HepG2 (cell line): ENCODE measurements at regions not wholly inside any gene's neighbourhood (a gene's known extent, or its start where the extent isn't known, plus 50 kb on each side); places are given as distances from the start of the nearest gene placed in this dataset.

Experiments used
- ATAC-seq: fragments of 200-7000 bp; cut with Tn5 transposase; 3 replicates; pipeline ENCODE4 v1.9.1; 2020; ENCODE audit warnings: mild to moderate bottlenecking, moderate library complexity
- BruUV-seq: library from RNA; stranded (reverse); fragments of 400-500 nt; replicated peaks from 2 replicates; lab custom pipeline; 2021; lab: Mats Ljungman, UMichigan
- CTCF ChIA-PET: fragments of 300-600 bp; formaldehyde crosslinking; extraction: SDS; loops from one replicate; lab custom pipeline; 2021; ENCODE audit warnings: low total read pairs, inconsistent platforms, low intra/inter-chr PET ratio; lab: Yijun Ruan, JAX
- POLR2A ChIA-PET: fragments of 350-600 bp; sonication (Branson Sonifier 250); formaldehyde crosslinking; loops from one replicate; lab custom pipeline; 2020; ENCODE audit warnings: antibody characterized with exemption, inconsistent platforms; lab: Yijun Ruan, JAX
- DNase-seq: peaks from one replicate; pipeline ENCODE4 v3.0.0-alpha.2; 2015; ENCODE audit warnings: low spot score
- FAIRE-seq: peaks from 3 replicates; lab custom pipeline; 2011; peaks lifted over from hg19 to GRCh38; lab: Jason Lieb, UNC
- H2AFZ ChIP-seq: one replicate; pipeline ENCODE4 v1.6.1; 2011; ENCODE audit warnings: low read length, inconsistent platforms
- H3K27ac ChIP-seq: fragments of 300-600 bp; 3 replicates; pipeline ENCODE4 v1.8.0; 2011; ENCODE audit warnings: mixed run types, mild to moderate bottlenecking, mixed read lengths, low read length, inconsistent platforms; ENCODE audit not compliant: insufficient read depth; ENCODE audit errors: extremely low read length
- H3K27me3 ChIP-seq, 2 experiments: fragments of 200-600 bp in 1 of 2; 2 replicates in 1 of 2; 3 replicates in 1 of 2; pipeline versions ENCODE4 v1.6.0 to v1.8.0; 2011; ENCODE audit warnings: low read length in 2 of 2, mild to moderate bottlenecking in 2 of 2, moderate library complexity in 2 of 2, inconsistent platforms in 1 of 2; ENCODE audit not compliant: insufficient read depth in 2 of 2, control insufficient read depth in 1 of 2
- H3K36me3 ChIP-seq, 2 experiments: fragments of 200-600 bp in 1 of 2; replicated peaks in 1 of 2; 2 replicates in 1 of 2; 3 replicates in 1 of 2; pipeline versions ENCODE4 v1.5.1 to v1.8.0; 2011; ENCODE audit warnings: low read length in 2 of 2, inconsistent platforms in 1 of 2; ENCODE audit not compliant: insufficient read depth in 2 of 2, control insufficient read depth in 1 of 2
- H3K4me1 ChIP-seq: 2 replicates; pipeline ENCODE4 v1.5.1; 2012; ENCODE audit warnings: low read length, inconsistent platforms; ENCODE audit not compliant: insufficient read depth
- H3K4me2 ChIP-seq: 2 replicates; pipeline ENCODE4 v1.6.0; 2011; ENCODE audit warnings: low read depth, low read length, inconsistent platforms
- H3K4me3 ChIP-seq, 3 experiments: fragments of 200-600 bp in 1 of 3; sonication (generic), shearing (Covaris generic) in 1 of 3; replicated peaks in 1 of 3; 2 replicates each; pipeline ENCODE4 v1.5.1; 2011 to 2016; ENCODE audit warnings: low read length in 3 of 3, inconsistent platforms in 2 of 3, low read depth in 2 of 3, mild to moderate bottlenecking in 2 of 3, control low read depth in 1 of 3, mixed read lengths in 1 of 3; ENCODE audit not compliant: insufficient read depth in 1 of 3
- H3K79me2 ChIP-seq: one replicate; pipeline ENCODE4 v1.6.1; 2011; ENCODE audit warnings: low read length, inconsistent platforms; ENCODE audit not compliant: insufficient read depth
- H3K9ac ChIP-seq: 2 replicates; pipeline ENCODE4 v1.6.0; 2011; ENCODE audit warnings: mild to moderate bottlenecking, low read depth, low read length, inconsistent platforms; ENCODE audit not compliant: insufficient read depth
- H3K9me3 ChIP-seq: 2 replicates; pipeline ENCODE4 v1.5.1; 2012; ENCODE audit warnings: mild to moderate bottlenecking, low read length
- H4K20me1 ChIP-seq: 2 replicates; pipeline ENCODE4 v1.6.0; 2011; ENCODE audit warnings: inconsistent platforms, mild to moderate bottlenecking, low read length, moderate library complexity; ENCODE audit not compliant: insufficient read depth
- ATF3 ChIP-seq: sonication (generic); formaldehyde crosslinking; IDR thresholded peaks from 2 replicates; pipeline ENCODE4 v1.4.0; 2020; ENCODE audit warnings: missing genetic modification reagents
- ATM ChIP-seq: fragments of 450-650 bp; IDR thresholded peaks from 2 replicates; pipeline ENCODE4 v1.7.1; 2017; ENCODE audit warnings: mild to moderate bottlenecking, borderline replicate concordance
- CCDC6 ChIP-seq: sonication (generic); formaldehyde crosslinking; IDR thresholded peaks from 2 replicates; pipeline ENCODE4 v1.8.1; 2022; ENCODE audit warnings: mild to moderate bottlenecking, missing genetic modification reagents, moderate library complexity
- FOXA1 ChIP-seq, 2 experiments: fragments of 450-650 bp in 1 of 2; sonication (generic) in 1 of 2; formaldehyde crosslinking in 1 of 2; IDR thresholded peaks; 2 replicates each; pipeline versions ENCODE4 v1.4.0 to v1.6.1; 2016 to 2020; ENCODE audit warnings: missing genetic modification reagents in 1 of 2
- GABPA ChIP-seq, 2 experiments: IDR thresholded peaks; 2 replicates each; pipeline ENCODE4 v1.6.1; 2011 to 2016; ENCODE audit warnings: low read depth in 2 of 2, low read length in 1 of 2, missing biosample characterization in 1 of 2, missing genetic modification characterization in 1 of 2
- GMEB2 ChIP-seq: IDR thresholded peaks from 2 replicates; pipeline ENCODE4 v1.6.1; 2016; ENCODE audit warnings: missing biosample characterization, missing genetic modification reagents, low read depth
- HDAC2 ChIP-seq: sonication (generic); formaldehyde crosslinking; IDR thresholded peaks from 2 replicates; pipeline ENCODE4 v1.4.0; 2020; ENCODE audit warnings: missing genetic modification reagents
- HOMEZ ChIP-seq: IDR thresholded peaks from 2 replicates; pipeline ENCODE4 v1.6.1; 2016; ENCODE audit warnings: low read depth
- PAX8 ChIP-seq: sonication (generic); formaldehyde crosslinking; IDR thresholded peaks from 2 replicates; pipeline ENCODE4 v1.8.0; 2022; ENCODE audit warnings: mild to moderate bottlenecking, missing genetic modification reagents, borderline replicate concordance
- PHF8 ChIP-seq: sonication (generic); formaldehyde crosslinking; IDR thresholded peaks from 2 replicates; pipeline ENCODE4 v1.5.0; 2020; ENCODE audit warnings: missing genetic modification reagents
- RFX3 ChIP-seq: IDR thresholded peaks from 2 replicates; pipeline ENCODE4 v1.6.1; 2016; ENCODE audit warnings: missing biosample characterization, missing genetic modification reagents
- TMF1 ChIP-seq: sonication (generic); formaldehyde crosslinking; IDR thresholded peaks from 2 replicates; pipeline ENCODE4 v1.8.1; 2022; ENCODE audit warnings: low read depth, missing genetic modification reagents
- TP53 ChIP-seq: sonication (generic); formaldehyde crosslinking; conservative IDR thresholded peaks from 2 replicates; pipeline ENCODE4 v1.4.0; 2020; ENCODE audit warnings: missing genetic modification reagents
- ZNF20 ChIP-seq: sonication (generic); formaldehyde crosslinking; IDR thresholded peaks from 2 replicates; pipeline ENCODE4 v1.4.0; 2020; ENCODE audit warnings: mild to moderate bottlenecking, moderate library complexity, missing genetic modification reagents
- ZNF614 ChIP-seq: IDR thresholded peaks from 2 replicates; pipeline ENCODE4 v1.6.1; 2018; ENCODE audit warnings: missing biosample characterization, missing genetic modification reagents, inconsistent platforms, borderline replicate concordance
- ZNF749 ChIP-seq: sonication (generic); formaldehyde crosslinking; IDR thresholded peaks from 2 replicates; pipeline ENCODE4 v1.8.0; 2022; ENCODE audit warnings: mild to moderate bottlenecking, missing genetic modification reagents, moderate library complexity, borderline replicate concordance
- ZNF841 ChIP-seq: sonication (generic); formaldehyde crosslinking; IDR thresholded peaks from 2 replicates; pipeline ENCODE4 v1.8.1; 2023; ENCODE audit warnings: missing genetic modification reagents, borderline replicate concordance
- ZSCAN21 ChIP-seq: sonication (generic); formaldehyde crosslinking; IDR thresholded peaks from 2 replicates; pipeline ENCODE4 v1.8.0; 2022; ENCODE audit warnings: mild to moderate bottlenecking, missing genetic modification reagents, moderate library complexity, borderline replicate concordance
- WGBS: methylation state at CpG from one replicate; pipeline ENCODE4 v1.1.6; 2017; ENCODE audit warnings: low lambda C conversion rate; 5-methylcytosine and 5-hydroxymethylcytosine counted together
- in situ Hi-C: cut with HindIII; loops from 2 replicates; pipeline ENCODE4 v1.10.0; 2017; ENCODE audit warnings: low pct_unique_long_range_greater_than_20kb; ENCODE audit not compliant: extremely low pct_ligation_motif_present
- intact Hi-C: fragments of 100-400 bp; cut with micrococcal nuclease; formaldehyde crosslinking; loops from one replicate; pipeline ENCODE4 v1.10.0; 2022; ENCODE audit not compliant: unreplicated experiment
- TF ChIP-seq, protein P1 (sequence below): sonication (generic); formaldehyde crosslinking; IDR thresholded peaks from 2 replicates; pipeline ENCODE4 v1.4.0; 2020; ENCODE audit warnings: mild to moderate bottlenecking, missing genetic modification reagents
- TF ChIP-seq, protein P2 (sequence below): IDR thresholded peaks from 2 replicates; pipeline ENCODE4 v1.6.1; 2016; ENCODE audit warnings: low read depth, control low read depth

GRCh38 chrX:79506001-79506400 is 138.9 kb upstream of the ITM2A start:
- ATAC-seq: no peak
- POLR2A ChIA-PET: no interaction called here
- Histone ChIP-seq H3K4me2 (no peak overlapping the region), H3K79me2 (no peaks in the 10 kb centered on the region), H3K4me3 (no peak overlapping the region), H3K27me3 (no peaks in the 10 kb centered on the region), H3K36me3 (no peaks in the 10 kb centered on the region), H3K9me3 (peaks cover 8% of the 10 kb centered on the region; the same call in 1 of the 2 replicates), H3K27ac (no peak overlapping the region), H2AFZ (no peak overlapping the region), H3K4me1 (no peaks in the 10 kb centered on the region), H4K20me1 (no peaks in the 10 kb centered on the region), H3K9ac (no peak overlapping the region)
- no peak for FAIRE-seq
- in situ Hi-C loops: no loop called here
- DNase-seq: no peak
- BruUV-seq: no TSS peak
- intact Hi-C loops: no loop called here
- TF ChIP-seq, protein P1, sequence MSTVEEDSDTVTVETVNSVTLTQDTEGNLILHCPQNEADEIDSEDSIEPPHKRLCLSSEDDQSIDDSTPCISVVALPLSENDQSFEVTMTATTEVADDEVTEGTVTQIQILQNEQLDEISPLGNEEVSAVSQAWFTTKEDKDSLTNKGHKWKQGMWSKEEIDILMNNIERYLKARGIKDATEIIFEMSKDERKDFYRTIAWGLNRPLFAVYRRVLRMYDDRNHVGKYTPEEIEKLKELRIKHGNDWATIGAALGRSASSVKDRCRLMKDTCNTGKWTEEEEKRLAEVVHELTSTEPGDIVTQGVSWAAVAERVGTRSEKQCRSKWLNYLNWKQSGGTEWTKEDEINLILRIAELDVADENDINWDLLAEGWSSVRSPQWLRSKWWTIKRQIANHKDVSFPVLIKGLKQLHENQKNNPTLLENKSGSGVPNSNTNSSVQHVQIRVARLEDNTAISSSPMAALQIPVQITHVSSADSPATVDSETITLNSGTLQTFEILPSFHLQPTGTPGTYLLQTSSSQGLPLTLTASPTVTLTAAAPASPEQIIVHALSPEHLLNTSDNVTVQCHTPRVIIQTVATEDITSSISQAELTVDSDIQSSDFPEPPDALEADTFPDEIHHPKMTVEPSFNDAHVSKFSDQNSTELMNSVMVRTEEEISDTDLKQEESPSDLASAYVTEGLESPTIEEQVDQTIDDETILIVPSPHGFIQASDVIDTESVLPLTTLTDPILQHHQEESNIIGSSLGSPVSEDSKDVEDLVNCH (CRISPR knock-in tag): no peak
- TF ChIP-seq HOMEZ (CRISPR knock-in tag) (no peak), TMF1 (CRISPR knock-in tag) (no peak), ZNF20 (CRISPR knock-in tag) (no peak), GABPA (IDR thresholded peaks at IDR 0.05; ENCODE audit: low read depth, low read length) (no peak), GABPA (CRISPR knock-in tag; IDR thresholded peaks at IDR 0.05; ENCODE audit: low read depth) (no peak), FOXA1 (IDR thresholded peaks at IDR 0.05) (no peak), FOXA1 (CRISPR knock-in tag; IDR thresholded peaks at IDR 0.05) (no peak), ATF3 (CRISPR knock-in tag) (no peak), PAX8 (CRISPR knock-in tag) (no peak), PHF8 (no peak), ATM (no peak), HDAC2 (CRISPR knock-in tag) (no peak), GMEB2 (CRISPR knock-in tag) (no peak), ZNF841 (CRISPR knock-in tag) (no peak), RFX3 (CRISPR knock-in tag) (no peak), ZNF749 (CRISPR knock-in tag) (no peak), ZNF614 (no peak), TP53 (CRISPR knock-in tag) (no peak), CCDC6 (no peak), ZSCAN21 (no peak)
- TF ChIP-seq, protein P2, sequence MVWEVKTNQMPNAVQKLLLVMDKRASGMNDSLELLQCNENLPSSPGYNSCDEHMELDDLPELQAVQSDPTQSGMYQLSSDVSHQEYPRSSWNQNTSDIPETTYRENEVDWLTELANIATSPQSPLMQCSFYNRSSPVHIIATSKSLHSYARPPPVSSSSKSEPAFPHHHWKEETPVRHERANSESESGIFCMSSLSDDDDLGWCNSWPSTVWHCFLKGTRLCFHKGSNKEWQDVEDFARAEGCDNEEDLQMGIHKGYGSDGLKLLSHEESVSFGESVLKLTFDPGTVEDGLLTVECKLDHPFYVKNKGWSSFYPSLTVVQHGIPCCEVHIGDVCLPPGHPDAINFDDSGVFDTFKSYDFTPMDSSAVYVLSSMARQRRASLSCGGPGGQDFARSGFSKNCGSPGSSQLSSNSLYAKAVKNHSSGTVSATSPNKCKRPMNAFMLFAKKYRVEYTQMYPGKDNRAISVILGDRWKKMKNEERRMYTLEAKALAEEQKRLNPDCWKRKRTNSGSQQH: no peak
- 0% methylated on average over 2 of the region's 3 CpGs for WGBS
- CTCF ChIA-PET: no interaction called here
